Fibroblast of lung (primary cell): ENCODE measurements at regions not wholly inside any gene's neighbourhood (a gene's known extent, or its start where the extent isn't known, plus 50 kb on each side); places are given as distances from the start of the nearest gene placed in this dataset.

Experiments
- DNase-seq, 2 donors: peaks; one replicate each; pipeline versions ENCODE4 v3.0.0 to v3.0.0-alpha.2; 2010; ENCODE audit warnings: low read depth in 2 of 2
- H2AFZ ChIP-seq: 2 replicates; pipeline ENCODE4 v1.5.1; 2012; ENCODE audit warnings: low read length, control low read depth, inconsistent platforms
- H3K27ac ChIP-seq: 2 replicates; pipeline ENCODE4 v1.5.1; 2011; ENCODE audit warnings: low read length, control low read depth; ENCODE audit not compliant: insufficient read depth
- H3K27me3 ChIP-seq: 2 replicates; pipeline ENCODE4 v1.5.1; 2011; ENCODE audit warnings: mild to moderate bottlenecking, low read length; ENCODE audit not compliant: control insufficient read depth, insufficient read depth
- H3K36me3 ChIP-seq: 2 replicates; pipeline ENCODE4 v1.5.1; 2011; ENCODE audit warnings: low read length; ENCODE audit not compliant: control insufficient read depth, insufficient read depth
- H3K4me1 ChIP-seq: 2 replicates; pipeline ENCODE4 v1.5.1; 2011; ENCODE audit warnings: low read length; ENCODE audit not compliant: control insufficient read depth, insufficient read depth; ENCODE audit errors: extremely low read depth
- H3K4me2 ChIP-seq: 2 replicates; pipeline ENCODE4 v1.5.1; 2011; ENCODE audit warnings: low read length, control low read depth; ENCODE audit not compliant: insufficient read depth; ENCODE audit errors: extremely low read depth
- H3K4me3 ChIP-seq, 4 experiments: fragments of 200-600 bp in 1 of 4; sonication (generic) in 1 of 4; replicated peaks in 1 of 4; 2 replicates each; pipeline ENCODE4 v1.5.1; 2011 to 2016; ENCODE audit warnings: low read length in 4 of 4, low read depth in 3 of 4, mild to moderate bottlenecking in 3 of 4, control low read depth in 2 of 4, inconsistent platforms in 1 of 4, mixed read lengths in 1 of 4; ENCODE audit not compliant: insufficient read depth in 1 of 4; ENCODE audit errors: control extremely low read depth in 1 of 4
- H3K79me2 ChIP-seq: 2 replicates; pipeline ENCODE4 v1.5.1; 2012; ENCODE audit warnings: mild to moderate bottlenecking, low read length, inconsistent platforms; ENCODE audit not compliant: control insufficient read depth, insufficient read depth
- H3K9ac ChIP-seq: 2 replicates; pipeline ENCODE4 v1.5.1; 2011; ENCODE audit warnings: mild to moderate bottlenecking, low read length, control low read depth; ENCODE audit not compliant: insufficient read depth
- H3K9me3 ChIP-seq: 2 replicates; pipeline ENCODE4 v1.5.1; 2012; ENCODE audit warnings: low read depth, low read length; ENCODE audit not compliant: control insufficient read depth, insufficient read depth
- H4K20me1 ChIP-seq: 2 replicates; pipeline ENCODE4 v1.5.1; 2011; ENCODE audit warnings: low read length; ENCODE audit not compliant: control insufficient read depth, insufficient read depth; ENCODE audit errors: extremely low read depth
- CTCF ChIP-seq, 2 donors: IDR thresholded peaks in 1 of 2; conservative IDR thresholded peaks in 1 of 2; 1 replicate in 1 of 2; 2 replicates in 1 of 2; pipeline ENCODE4 v1.5.1; 2011 to 2012; ENCODE audit warnings: low read length in 2 of 2, control low read depth in 1 of 2, inconsistent platforms in 1 of 2, low read depth in 1 of 2, mild to moderate bottlenecking in 1 of 2
- EZH2 ChIP-seq: IDR thresholded peaks from 2 replicates; pipeline ENCODE4 v1.5.1; 2012; ENCODE audit warnings: low read length, control low read depth, mild to moderate bottlenecking; ENCODE audit errors: missing control alignments

GRCh38 chr17:14672830-14673229, 371.9 kb downstream of the HS3ST3B1 start:
- H3K27me3 ChIP-seq, result no peaks in the 10 kb centered on the region
- H3K36me3 ChIP-seq, result no peaks in the 10 kb centered on the region
- no peak overlapping the region for H2AFZ ChIP-seq
- peak in 1 of 2 donors; percentile 84 for DNase-seq
- H3K4me1 ChIP-seq, result no peaks in the 10 kb centered on the region
- no peak overlapping the region for H3K4me2 ChIP-seq
- no peak overlapping the region for H3K4me3 ChIP-seq
- no peaks in the 10 kb centered on the region for H3K9me3 ChIP-seq
- no peak for TF ChIP-seq EZH2
- TF ChIP-seq CTCF (conservative IDR thresholded peaks at IDR 0.05 in 1 of 2, IDR thresholded peaks at IDR 0.05 in 1 of 2; ENCODE audit: low read depth in 1 of 2, low read length in 2 of 2), result no peak
- H4K20me1 ChIP-seq, result no peaks in the 10 kb centered on the region
- H3K9ac ChIP-seq, result no peak overlapping the region
- no peaks in the 10 kb centered on the region for H3K79me2 ChIP-seq
- H3K27ac ChIP-seq, result no peak overlapping the region

- H3K27ac ChIP-seq, result no peak overlapping the region
- no peak overlapping the region for H3K4me2 ChIP-seq
- H3K36me3 ChIP-seq, result no peaks in the 10 kb centered on the region
- no peak overlapping the region for H3K9ac ChIP-seq
- no peaks in the 10 kb centered on the region for H3K4me1 ChIP-seq
- no peaks in the 10 kb centered on the region for H3K9me3 ChIP-seq
- H3K4me3 ChIP-seq, result no peak overlapping the region
- DNase-seq, result no peak
- no peak for TF ChIP-seq EZH2
- no peak for TF ChIP-seq CTCF (conservative IDR thresholded peaks at IDR 0.05 in 1 of 2, IDR thresholded peaks at IDR 0.05 in 1 of 2; ENCODE audit: low read depth in 1 of 2, low read length in 2 of 2)
- H2AFZ ChIP-seq, result no peak overlapping the region
- H3K27me3 ChIP-seq, result no peaks in the 10 kb centered on the region
- no peaks in the 10 kb centered on the region for H4K20me1 ChIP-seq
- H3K79me2 ChIP-seq, result no peaks in the 10 kb centered on the region
These were observed 370.0 kb downstream of the HS3ST3B1 start for GRCh38 chr17:14670861-14671260.

- no peaks in the 10 kb centered on the region for H3K27me3 ChIP-seq
- H4K20me1 ChIP-seq, result no peaks in the 10 kb centered on the region
- no peaks in the 10 kb centered on the region for H3K9me3 ChIP-seq
- no peak overlapping the region for H3K4me2 ChIP-seq
- H3K4me1 ChIP-seq, result no peaks in the 10 kb centered on the region
- H2AFZ ChIP-seq, result no peak overlapping the region
- no peaks in the 10 kb centered on the region for H3K36me3 ChIP-seq
- no peaks in the 10 kb centered on the region for H3K79me2 ChIP-seq
- H3K4me3 ChIP-seq, result no peak overlapping the region
- no peak for TF ChIP-seq CTCF (conservative IDR thresholded peaks at IDR 0.05 in 1 of 2, IDR thresholded peaks at IDR 0.05 in 1 of 2; ENCODE audit: low read depth in 1 of 2, low read length in 2 of 2)
- no peak for TF ChIP-seq EZH2
- no peak overlapping the region for H3K27ac ChIP-seq
- no peak for DNase-seq
- no peak overlapping the region for H3K9ac ChIP-seq
These were observed 363.6 kb downstream of the HS3ST3B1 start for GRCh38 chr17:14664511-14664910.
